Upper lobe of left lung (tissue), 4 donors: ENCODE measurements at regions not wholly inside any gene's neighbourhood (a gene's known extent, or its start where the extent isn't known, plus 50 kb on each side); places are given as distances from the start of the nearest gene placed in this dataset.

Source experiments
- CTCF ChIP-seq, 6 experiments: fragments of 450-650 bp in 4 of 6; fragments of 200-600 bp in 2 of 6; sonication (generic) in 2 of 6; IDR thresholded peaks; one replicate each; pipeline ENCODE4 v1.5.1; 2016 to 2019; ENCODE audit warnings: antibody characterized with exemption in 6 of 6
- EP300 ChIP-seq, 4 donors: sonication (generic); formaldehyde crosslinking; IDR thresholded peaks; one replicate each; pipeline ENCODE4 v1.5.1; 2017; ENCODE audit warnings: antibody characterized with exemption in 4 of 4, control low read depth in 2 of 4
- POLR2A ChIP-seq, 4 donors: fragments of 450-650 bp; IDR thresholded peaks; one replicate each; pipeline ENCODE4 v1.5.1; 2016 to 2017; ENCODE audit warnings: antibody characterized with exemption in 4 of 4, mild to moderate bottlenecking in 2 of 4
- POLR2AphosphoS5 ChIP-seq, 2 donors: sonication (generic); formaldehyde crosslinking; IDR thresholded peaks; one replicate each; pipeline ENCODE4 v1.5.1; 2017; ENCODE audit warnings: antibody characterized with exemption in 2 of 2

- no peak for TF ChIP-seq CTCF (IDR thresholded peaks at IDR 0.05)
- TF ChIP-seq POLR2AphosphoS5 (IDR thresholded peaks at IDR 0.05), result no peak
- TF ChIP-seq EP300 (IDR thresholded peaks at IDR 0.05), result no peak
- TF ChIP-seq POLR2A (IDR thresholded peaks at IDR 0.05), result no peak
Measured at GRCh38 chr16:85475233-85475632, 137.9 kb upstream of the GSE1 start.
